ENCODE measurements at regions not wholly inside any gene's neighbourhood (a gene's known extent, or its start where the extent isn't known, plus 50 kb on each side); places are given as distances from the start of the nearest gene placed in this dataset.

GRCh38 chr12:60071759-60072191, 475.9 kb downstream of the SLC16A7 start:
- TF ChIP-seq, protein P1, sequence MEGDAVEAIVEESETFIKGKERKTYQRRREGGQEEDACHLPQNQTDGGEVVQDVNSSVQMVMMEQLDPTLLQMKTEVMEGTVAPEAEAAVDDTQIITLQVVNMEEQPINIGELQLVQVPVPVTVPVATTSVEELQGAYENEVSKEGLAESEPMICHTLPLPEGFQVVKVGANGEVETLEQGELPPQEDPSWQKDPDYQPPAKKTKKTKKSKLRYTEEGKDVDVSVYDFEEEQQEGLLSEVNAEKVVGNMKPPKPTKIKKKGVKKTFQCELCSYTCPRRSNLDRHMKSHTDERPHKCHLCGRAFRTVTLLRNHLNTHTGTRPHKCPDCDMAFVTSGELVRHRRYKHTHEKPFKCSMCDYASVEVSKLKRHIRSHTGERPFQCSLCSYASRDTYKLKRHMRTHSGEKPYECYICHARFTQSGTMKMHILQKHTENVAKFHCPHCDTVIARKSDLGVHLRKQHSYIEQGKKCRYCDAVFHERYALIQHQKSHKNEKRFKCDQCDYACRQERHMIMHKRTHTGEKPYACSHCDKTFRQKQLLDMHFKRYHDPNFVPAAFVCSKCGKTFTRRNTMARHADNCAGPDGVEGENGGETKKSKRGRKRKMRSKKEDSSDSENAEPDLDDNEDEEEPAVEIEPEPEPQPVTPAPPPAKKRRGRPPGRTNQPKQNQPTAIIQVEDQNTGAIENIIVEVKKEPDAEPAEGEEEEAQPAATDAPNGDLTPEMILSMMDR (IDR thresholded peaks at IDR 0.05; ENCODE audit: insufficient read depth, low read length, poor library complexity, severe bottlenecking) = no peak
- TF ChIP-seq EZH2phosphoT487 (conservative IDR thresholded peaks at IDR 0.05; ENCODE audit: low read length) = no peak
